NT2/D1 (cell line): ENCODE measurements at regions not wholly inside any gene's neighbourhood (a gene's known extent, or its start where the extent isn't known, plus 50 kb on each side); places are given as distances from the start of the nearest gene placed in this dataset.

Experiments used
- DNase-seq: peaks from one replicate; pipeline ENCODE4 v3.0.0-alpha.2; 2011; ENCODE audit warnings: low read depth, low spot score
- H3K27me3 ChIP-seq: 2 replicates; pipeline ENCODE4 v1.6.0; 2011; ENCODE audit warnings: mild to moderate bottlenecking; ENCODE audit not compliant: insufficient read length, insufficient read depth
- H3K36me3 ChIP-seq: 2 replicates; pipeline ENCODE4 v1.6.1; 2011; ENCODE audit warnings: mild to moderate bottlenecking, low read length, mixed read lengths; ENCODE audit not compliant: insufficient read depth, insufficient read length
- H3K4me1 ChIP-seq: 2 replicates; pipeline ENCODE4 v1.5.1; 2011; ENCODE audit not compliant: insufficient read depth, insufficient read length
- H3K4me3 ChIP-seq: 2 replicates; pipeline ENCODE4 v1.5.1; 2011; ENCODE audit warnings: low read depth; ENCODE audit not compliant: insufficient read length
- H3K9ac ChIP-seq: 2 replicates; pipeline ENCODE4 v1.6.0; 2011; ENCODE audit warnings: low read depth; ENCODE audit not compliant: insufficient read length
- H3K9me3 ChIP-seq: 2 replicates; pipeline ENCODE4 v1.5.1; 2011; ENCODE audit warnings: mild to moderate bottlenecking, low read length; ENCODE audit not compliant: insufficient read depth
- SUZ12 ChIP-seq: IDR thresholded peaks from 2 replicates; pipeline ENCODE4 v1.6.1; 2011; ENCODE audit not compliant: insufficient read length, insufficient read depth; ENCODE audit errors: extremely low read depth
- YY1 ChIP-seq: IDR thresholded peaks from 2 replicates; pipeline ENCODE4 v1.6.1; 2011; ENCODE audit not compliant: insufficient read length, insufficient read depth
- ZNF274 ChIP-seq: IDR thresholded peaks from 2 replicates; pipeline ENCODE4 v1.6.1; 2011; ENCODE audit warnings: mild to moderate bottlenecking, low read depth, low read length

- no peaks in the 10 kb centered on the region for H3K36me3 ChIP-seq
- no peak overlapping the region for H3K9ac ChIP-seq
- H3K4me3 ChIP-seq: no peak overlapping the region
- peaks cover 5% of the 10 kb centered on the region for H3K9me3 ChIP-seq
- no peak for DNase-seq
- H3K4me1 ChIP-seq: no peaks in the 10 kb centered on the region
- TF ChIP-seq SUZ12 (no peak), ZNF274 (no peak), YY1 (no peak)
- H3K27me3 ChIP-seq: no peaks in the 10 kb centered on the region
Measured at GRCh38 chr5:166581826-166582225, 1709.6 kb upstream of the WWC1 start.

GRCh38 chr5:166582416-166582815, 1709.0 kb upstream of the WWC1 start:
- Histone ChIP-seq H3K4me3 (no peak overlapping the region), H3K36me3 (no peaks in the 10 kb centered on the region), H3K9ac (no peak overlapping the region), H3K27me3 (no peaks in the 10 kb centered on the region), H3K9me3 (peaks cover 6% of the 10 kb centered on the region), H3K4me1 (no peaks in the 10 kb centered on the region)
- no peak for DNase-seq
- TF ChIP-seq SUZ12 (no peak), YY1 (no peak), ZNF274 (no peak)

DNA sequence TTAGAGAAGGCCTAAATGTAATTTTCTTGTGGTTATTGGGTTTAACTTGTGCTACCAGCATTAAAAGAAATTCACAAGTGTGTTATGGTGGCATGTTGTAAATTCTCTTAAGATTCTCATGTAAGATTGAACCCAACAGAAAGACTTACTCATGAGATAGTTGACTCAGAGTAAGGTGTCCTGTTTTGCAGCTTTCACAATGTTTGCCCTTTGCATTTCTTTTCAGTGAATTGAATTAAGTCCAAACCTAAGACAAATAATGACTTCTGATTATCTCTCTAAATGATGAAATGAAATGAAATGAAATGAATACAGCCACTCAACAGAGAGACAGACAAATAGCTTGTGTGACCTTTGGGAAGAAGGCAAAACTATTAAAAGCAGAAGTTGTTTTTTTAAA, 1696.9 kb upstream of the WWC1 start:
- TF ChIP-seq SUZ12: no peak
- TF ChIP-seq ZNF274: no peak
- no peak for TF ChIP-seq YY1
- Histone ChIP-seq H3K4me1 (no peaks in the 10 kb centered on the region), H3K9ac (no peak overlapping the region), H3K27me3 (no peaks in the 10 kb centered on the region), H3K9me3 (no peaks in the 10 kb centered on the region), H3K36me3 (no peaks in the 10 kb centered on the region), H3K4me3 (no peak overlapping the region)
- no peak for DNase-seq

DNA sequence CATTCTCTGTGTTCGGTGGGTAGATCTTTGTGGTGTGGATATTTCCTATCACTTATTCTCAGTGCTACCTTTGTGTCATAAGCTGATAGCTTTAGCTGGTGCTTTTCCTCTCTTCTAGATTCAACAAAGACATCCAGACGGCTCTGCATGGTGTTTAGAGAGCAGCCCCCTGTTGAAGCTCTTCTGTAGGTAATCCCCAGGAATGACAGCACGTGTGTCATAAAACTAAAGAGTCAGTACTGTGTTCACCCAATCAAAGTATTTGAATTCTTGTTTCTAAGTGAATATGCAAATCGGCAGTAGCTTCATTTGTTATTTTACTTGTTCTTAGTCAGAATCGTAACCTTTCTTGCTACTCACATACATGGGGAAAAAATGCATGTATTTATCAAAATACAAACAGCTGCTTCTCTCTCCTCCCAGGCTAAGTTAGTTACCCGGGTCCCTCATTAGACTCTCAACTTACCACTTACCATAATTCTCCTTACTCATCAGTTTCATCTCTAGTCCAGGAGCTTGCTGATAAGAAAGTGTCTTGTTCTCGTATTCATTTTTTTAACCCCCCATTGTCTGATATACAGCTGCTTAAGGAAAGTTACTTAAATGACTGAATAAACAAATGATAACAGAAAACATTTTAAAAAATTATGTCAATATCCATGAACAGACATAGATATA, 1696.0 kb upstream of the WWC1 start:
- Histone ChIP-seq H3K27me3 (no peaks in the 10 kb centered on the region), H3K4me3 (no peak overlapping the region), H3K9ac (no peak overlapping the region), H3K4me1 (no peaks in the 10 kb centered on the region), H3K9me3 (no peaks in the 10 kb centered on the region), H3K36me3 (no peaks in the 10 kb centered on the region)
- TF ChIP-seq ZNF274 (no peak), SUZ12 (no peak), YY1 (no peak)
- DNase-seq: no peak

GRCh38 chr5:166596043-166596442, 1695.4 kb upstream of the WWC1 start:
- no peaks in the 10 kb centered on the region for H3K27me3 ChIP-seq
- H3K9ac ChIP-seq: no peak overlapping the region
- no peak overlapping the region for H3K4me3 ChIP-seq
- no peaks in the 10 kb centered on the region for H3K4me1 ChIP-seq
- no peaks in the 10 kb centered on the region for H3K9me3 ChIP-seq
- no peaks in the 10 kb centered on the region for H3K36me3 ChIP-seq
- TF ChIP-seq ZNF274 (no peak), SUZ12 (no peak), YY1 (no peak)
- no peak for DNase-seq

DNA sequence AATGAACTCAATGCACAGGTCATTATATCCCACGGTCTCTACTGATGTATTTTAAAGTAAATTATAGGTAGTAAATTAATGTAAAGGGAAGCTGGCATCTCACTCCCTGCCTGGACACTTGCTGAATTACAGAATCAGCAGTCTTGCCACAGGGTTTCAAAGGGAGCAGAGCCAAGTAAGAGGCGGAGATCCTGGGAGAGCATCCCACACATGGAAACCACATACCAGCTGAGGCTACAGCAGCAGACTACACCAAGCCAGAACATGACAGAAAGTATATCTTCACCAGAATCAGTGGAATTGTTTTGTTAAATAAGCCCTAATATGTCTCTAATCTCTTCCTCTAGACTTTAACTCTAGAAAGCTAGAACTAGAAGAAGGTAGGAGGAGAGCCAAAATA, 1689.2 kb upstream of the WWC1 start:
- Histone ChIP-seq H3K4me1 (no peaks in the 10 kb centered on the region), H3K4me3 (no peak overlapping the region), H3K9ac (no peak overlapping the region), H3K36me3 (no peaks in the 10 kb centered on the region), H3K27me3 (no peaks in the 10 kb centered on the region), H3K9me3 (no peaks in the 10 kb centered on the region)
- DNase-seq: no peak
- TF ChIP-seq ZNF274: no peak
- no peak for TF ChIP-seq YY1
- no peak for TF ChIP-seq SUZ12

DNA sequence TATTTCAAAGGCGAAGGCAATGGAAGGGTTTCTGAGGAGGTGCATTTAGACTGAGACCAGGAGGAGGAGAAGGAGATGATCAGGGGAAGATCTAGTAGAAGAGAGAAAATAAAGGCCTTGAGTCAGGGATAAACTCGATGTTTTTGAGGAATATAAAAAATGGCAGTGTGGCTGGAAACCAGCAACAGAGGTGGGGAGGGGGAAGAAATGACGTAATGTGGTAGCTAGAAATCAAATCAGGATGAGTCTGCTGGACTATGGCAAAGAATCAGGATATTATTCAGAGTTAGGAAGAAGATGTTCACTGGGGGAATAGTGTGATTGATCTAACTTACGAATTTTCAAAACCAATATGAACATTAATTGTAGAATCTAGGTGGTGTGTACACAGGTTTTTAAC, 1673.9 kb upstream of the WWC1 start:
- Histone ChIP-seq H3K9ac (no peak overlapping the region), H3K4me1 (no peaks in the 10 kb centered on the region), H3K27me3 (no peaks in the 10 kb centered on the region), H3K36me3 (no peaks in the 10 kb centered on the region), H3K4me3 (no peak overlapping the region), H3K9me3 (no peaks in the 10 kb centered on the region)
- TF ChIP-seq ZNF274: no peak
- TF ChIP-seq SUZ12: no peak
- TF ChIP-seq YY1: no peak
- no peak for DNase-seq
